ENCODE measurements at regions not wholly inside any gene's neighbourhood (a gene's known extent, or its start where the extent isn't known, plus 50 kb on each side); places are given as distances from the start of the nearest gene placed in this dataset.

GRCh38 chr3:32620611-32621310, 50.1 kb upstream of the DYNC1LI1 start (continued):
- TF ChIP-seq ZBTB11 (tag by site-specific recombination; conservative IDR thresholded peaks at IDR 0.05; ENCODE audit: low read depth) (no peak), ZNF555 (tag by site-specific recombination; conservative IDR thresholded peaks at IDR 0.05) (no peak), ZNF501 (tag by site-specific recombination; IDR thresholded peaks at IDR 0.05) (no peak), ZNF488 (tag by site-specific recombination; IDR thresholded peaks at IDR 0.05) (no peak), ZNF394 (tag by site-specific recombination; IDR thresholded peaks at IDR 0.05; ENCODE audit: borderline replicate concordance) (no peak), BCL6B (tag by site-specific recombination; IDR thresholded peaks at IDR 0.05) (no peak), ZSCAN18 (tag by site-specific recombination; IDR thresholded peaks at IDR 0.05) (no peak)
